Fibroblast of mammary gland (primary cell): ENCODE measurements at regions not wholly inside any gene's neighbourhood (a gene's known extent, or its start where the extent isn't known, plus 50 kb on each side); places are given as distances from the start of the nearest gene placed in this dataset.

ENCODE experiments used
- DNase-seq: peaks from one replicate; pipeline ENCODE4 v3.0.0-alpha.2; 2010; ENCODE audit warnings: low read depth
- H3K4me3 ChIP-seq: 2 replicates; pipeline ENCODE4 v1.5.1; 2011; ENCODE audit warnings: low read depth, mild to moderate bottlenecking, low read length, moderate library complexity; ENCODE audit not compliant: control insufficient read depth
- TF ChIP-seq, protein P1 (sequence below): conservative IDR thresholded peaks from 2 replicates; pipeline ENCODE4 v1.5.1; 2011; ENCODE audit warnings: low read depth, low read length, inconsistent platforms; ENCODE audit not compliant: control insufficient read depth, insufficient read depth

DNA sequence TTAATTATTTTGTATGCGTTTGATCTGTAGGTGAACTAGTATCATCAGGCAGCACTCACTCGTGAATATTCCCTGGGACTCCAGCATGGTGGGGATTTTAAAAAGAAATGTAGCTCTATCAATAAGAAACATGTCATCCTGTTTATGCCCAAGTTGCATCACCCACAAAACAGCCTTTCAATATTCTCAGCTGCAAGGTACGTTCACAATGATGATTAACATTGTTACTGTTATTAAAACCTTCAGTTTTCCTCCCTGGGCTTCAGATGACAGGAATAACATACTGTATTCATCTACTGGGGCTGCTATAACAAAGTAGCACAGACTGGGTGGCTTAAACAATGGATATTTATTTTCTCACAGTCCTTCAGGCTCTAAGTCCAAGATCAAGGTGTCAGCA is 87.9 kb upstream of the KLHL29 start:
- TF ChIP-seq, protein P1, sequence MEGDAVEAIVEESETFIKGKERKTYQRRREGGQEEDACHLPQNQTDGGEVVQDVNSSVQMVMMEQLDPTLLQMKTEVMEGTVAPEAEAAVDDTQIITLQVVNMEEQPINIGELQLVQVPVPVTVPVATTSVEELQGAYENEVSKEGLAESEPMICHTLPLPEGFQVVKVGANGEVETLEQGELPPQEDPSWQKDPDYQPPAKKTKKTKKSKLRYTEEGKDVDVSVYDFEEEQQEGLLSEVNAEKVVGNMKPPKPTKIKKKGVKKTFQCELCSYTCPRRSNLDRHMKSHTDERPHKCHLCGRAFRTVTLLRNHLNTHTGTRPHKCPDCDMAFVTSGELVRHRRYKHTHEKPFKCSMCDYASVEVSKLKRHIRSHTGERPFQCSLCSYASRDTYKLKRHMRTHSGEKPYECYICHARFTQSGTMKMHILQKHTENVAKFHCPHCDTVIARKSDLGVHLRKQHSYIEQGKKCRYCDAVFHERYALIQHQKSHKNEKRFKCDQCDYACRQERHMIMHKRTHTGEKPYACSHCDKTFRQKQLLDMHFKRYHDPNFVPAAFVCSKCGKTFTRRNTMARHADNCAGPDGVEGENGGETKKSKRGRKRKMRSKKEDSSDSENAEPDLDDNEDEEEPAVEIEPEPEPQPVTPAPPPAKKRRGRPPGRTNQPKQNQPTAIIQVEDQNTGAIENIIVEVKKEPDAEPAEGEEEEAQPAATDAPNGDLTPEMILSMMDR: no peak
- H3K4me3 ChIP-seq: no peak overlapping the region
- no peak for DNase-seq

DNA sequence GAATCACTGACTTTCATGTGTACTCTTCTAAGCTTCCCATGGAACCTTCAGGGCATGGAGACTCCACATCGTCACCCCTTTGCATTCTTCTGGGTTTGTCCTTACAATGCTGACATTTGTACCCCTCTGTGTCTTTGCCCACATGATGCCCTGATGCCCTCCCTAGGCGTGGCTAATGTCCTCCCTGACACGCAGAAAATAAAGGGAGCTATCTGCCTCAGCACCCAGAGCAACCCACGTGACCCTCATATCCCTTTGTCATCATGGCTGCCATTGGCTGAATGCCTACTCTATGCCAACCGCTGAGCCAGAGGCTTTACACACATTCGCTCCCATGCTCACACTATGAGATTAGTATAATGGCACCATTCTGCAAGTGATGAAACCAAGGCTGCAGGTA is 86.4 kb upstream of the KLHL29 start:
- TF ChIP-seq, protein P1: no peak
- DNase-seq: no peak
- H3K4me3 ChIP-seq: no peak overlapping the region

DNA sequence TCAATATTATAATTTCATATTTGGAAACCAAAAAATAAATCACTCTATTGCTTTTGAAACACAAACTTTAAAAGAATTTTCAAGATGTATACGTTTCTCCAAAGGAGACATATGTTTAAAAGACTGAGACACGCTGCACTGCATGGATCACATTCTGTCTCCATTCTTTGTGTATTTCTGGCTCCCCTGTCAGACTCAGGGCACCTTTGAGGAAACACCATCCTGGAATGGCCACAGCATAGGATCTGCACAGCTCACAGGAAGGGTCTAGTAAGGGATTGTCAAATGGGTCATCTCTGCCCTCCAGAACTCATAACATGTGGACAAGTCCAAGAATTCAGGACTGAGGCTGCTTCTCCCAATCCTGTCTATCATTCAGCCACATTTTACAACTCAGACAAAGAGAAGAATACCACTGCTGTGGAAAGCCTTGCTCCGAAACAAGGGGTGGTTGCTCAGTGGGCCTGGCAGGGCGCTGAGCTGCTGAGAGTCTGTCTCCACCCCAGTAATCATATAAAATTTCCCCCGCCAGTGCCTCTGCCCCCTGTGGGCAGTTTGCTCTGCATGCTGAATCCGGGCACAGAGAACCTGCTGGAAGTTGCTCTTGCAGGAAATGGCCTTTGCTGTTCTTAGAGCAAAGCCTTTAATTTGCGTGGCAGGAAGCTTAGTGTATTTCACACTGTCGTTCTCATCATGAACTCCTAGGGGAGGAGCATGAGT is 85.3 kb upstream of the KLHL29 start:
- no peak for DNase-seq
- H3K4me3 ChIP-seq: no peak overlapping the region
- TF ChIP-seq, protein P1: no peak

DNA sequence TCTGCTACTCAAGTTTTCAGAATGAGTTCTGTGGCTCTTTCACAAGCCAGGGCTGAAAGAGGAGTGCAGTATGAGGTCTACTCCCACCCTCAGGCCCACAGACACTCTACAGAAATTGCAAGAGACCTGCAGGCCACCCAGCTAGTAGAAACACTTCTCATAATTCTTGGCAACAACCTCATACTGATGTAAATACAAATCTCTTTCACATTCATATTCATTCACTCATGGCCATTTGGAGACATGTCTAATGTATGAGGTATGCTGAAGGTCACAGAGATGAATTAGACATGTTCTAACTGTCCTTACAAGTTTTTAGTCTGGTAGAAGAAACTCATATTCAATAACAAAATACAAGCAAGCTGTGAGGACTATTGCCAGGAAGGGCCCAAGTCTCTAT is 83.8 kb upstream of the KLHL29 start:
- TF ChIP-seq, protein P1: no peak
- DNase-seq: peak; percentile 8
- H3K4me3 ChIP-seq: no peak overlapping the region

DNA sequence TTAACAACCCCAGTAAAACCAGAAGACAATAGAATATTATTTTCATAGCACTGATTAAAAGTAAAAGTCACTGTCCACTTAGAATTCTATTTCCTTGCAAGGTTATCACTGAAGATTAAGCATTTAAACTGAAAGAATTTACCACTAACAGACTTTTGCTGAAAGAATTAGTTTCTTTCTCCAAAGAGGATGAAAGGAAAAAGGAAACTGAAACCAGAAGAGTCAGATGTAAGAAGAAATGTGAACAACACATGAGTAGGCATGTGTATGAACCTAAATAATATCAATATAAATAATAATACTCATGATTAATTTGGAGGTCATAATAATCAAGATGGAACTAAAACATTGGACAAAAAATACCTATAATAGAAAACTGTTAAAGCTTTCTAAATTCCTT is 82.4 kb upstream of the KLHL29 start:
- no peak for DNase-seq
- TF ChIP-seq, protein P1: no peak
- H3K4me3 ChIP-seq: no peak overlapping the region

DNA sequence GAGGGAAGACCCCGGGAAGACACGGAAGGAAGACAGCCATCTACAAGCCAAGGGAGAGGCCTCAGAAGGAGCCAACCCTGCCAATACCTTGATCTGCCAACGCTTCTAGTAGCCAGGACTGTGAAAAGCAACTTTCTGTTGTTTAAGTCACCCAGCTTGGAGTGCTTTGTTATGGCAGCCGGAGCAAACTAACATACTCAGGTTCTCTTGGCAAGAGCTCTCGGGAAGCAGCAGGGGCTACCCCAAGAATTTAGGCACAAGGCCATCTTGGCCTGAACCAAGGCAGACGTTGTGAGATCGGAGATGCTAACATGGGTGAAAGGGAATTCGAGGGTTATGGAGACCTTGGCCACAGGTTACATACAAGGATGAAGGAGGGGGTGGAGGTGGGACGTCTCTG is 78.6 kb upstream of the KLHL29 start:
- no peak for DNase-seq
- H3K4me3 ChIP-seq: no peak overlapping the region
- TF ChIP-seq, protein P1: no peak

DNA sequence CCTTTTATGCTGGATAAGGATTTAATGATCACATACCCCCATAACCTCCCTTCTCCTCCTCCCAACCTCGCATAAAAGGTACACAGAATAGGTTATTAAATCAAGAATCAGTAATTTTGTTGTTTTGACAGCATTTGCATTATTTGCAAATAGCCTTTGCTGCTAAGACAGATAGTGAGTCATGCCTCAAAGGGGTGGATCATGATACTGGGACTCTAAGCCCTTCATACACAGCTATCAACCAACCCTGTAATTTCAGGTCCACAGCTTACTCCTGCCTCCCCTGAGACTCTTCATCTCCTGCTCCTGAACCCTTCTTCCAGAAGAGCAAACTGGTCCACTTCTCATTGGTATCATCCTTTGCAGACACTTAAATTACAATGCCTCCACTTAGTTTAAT is 73.8 kb upstream of the KLHL29 start:
- DNase-seq: no peak
- H3K4me3 ChIP-seq: no peak overlapping the region
- TF ChIP-seq, protein P1: no peak
